ENCODE measurements at regions not wholly inside any gene's neighbourhood (a gene's known extent, or its start where the extent isn't known, plus 50 kb on each side); places are given as distances from the start of the nearest gene placed in this dataset.

- TF ChIP-seq CTCF (IDR thresholded peaks at IDR 0.05) (no peak), POLR2A (IDR thresholded peaks at IDR 0.05) (no peak), EP300 (IDR thresholded peaks at IDR 0.05) (no peak)
Observed at GRCh38 chr6:27148404-27148795, 99.1 kb upstream of the PRSS16 start.

Data from tibial nerve (tissue), 4 donors.